ENCODE measurements at regions not wholly inside any gene's neighbourhood (a gene's known extent, or its start where the extent isn't known, plus 50 kb on each side); places are given as distances from the start of the nearest gene placed in this dataset.

GRCh38 chr14:85093631-85094330 lies 436.2 kb upstream of the FLRT2 start:
- Histone ChIP-seq H2AFZ (ENCODE audit: low read length) (no peak overlapping the region), H3K79me2 (ENCODE audit: insufficient read depth, low read length) (no peaks in the 10 kb centered on the region), H3K9ac (ENCODE audit: low read length) (no peak overlapping the region), H3K27ac (ENCODE audit: low read depth, low read length, poor library complexity, severe bottlenecking) (no peak overlapping the region), H3F3A (ENCODE audit: insufficient read depth, low read length) (no peaks in the 10 kb centered on the region), H4K20me1 (ENCODE audit: insufficient read depth, low read length) (no peaks in the 10 kb centered on the region), H3K4me1 (ENCODE audit: insufficient read depth, low read length, severe bottlenecking) (no peaks in the 10 kb centered on the region), H3K9me2 (ENCODE audit: low read depth, low read length) (no peaks in the 10 kb centered on the region), H3K4me3 (ENCODE audit: low read depth, low read length, poor library complexity, severe bottlenecking) (no peak overlapping the region), H3K4me2 (ENCODE audit: low read length) (no peak overlapping the region), H3K36me3 (ENCODE audit: insufficient read depth, low read length) (no peaks in the 10 kb centered on the region), H3K9me3 (ENCODE audit: low read length) (no peaks in the 10 kb centered on the region), H3K27me3 (ENCODE audit: insufficient read depth, low read length) (no peaks in the 10 kb centered on the region)
- TF ChIP-seq EZH2 (IDR thresholded peaks at IDR 0.05; ENCODE audit: borderline replicate concordance, low read length): no peak
- TF ChIP-seq, protein P1, sequence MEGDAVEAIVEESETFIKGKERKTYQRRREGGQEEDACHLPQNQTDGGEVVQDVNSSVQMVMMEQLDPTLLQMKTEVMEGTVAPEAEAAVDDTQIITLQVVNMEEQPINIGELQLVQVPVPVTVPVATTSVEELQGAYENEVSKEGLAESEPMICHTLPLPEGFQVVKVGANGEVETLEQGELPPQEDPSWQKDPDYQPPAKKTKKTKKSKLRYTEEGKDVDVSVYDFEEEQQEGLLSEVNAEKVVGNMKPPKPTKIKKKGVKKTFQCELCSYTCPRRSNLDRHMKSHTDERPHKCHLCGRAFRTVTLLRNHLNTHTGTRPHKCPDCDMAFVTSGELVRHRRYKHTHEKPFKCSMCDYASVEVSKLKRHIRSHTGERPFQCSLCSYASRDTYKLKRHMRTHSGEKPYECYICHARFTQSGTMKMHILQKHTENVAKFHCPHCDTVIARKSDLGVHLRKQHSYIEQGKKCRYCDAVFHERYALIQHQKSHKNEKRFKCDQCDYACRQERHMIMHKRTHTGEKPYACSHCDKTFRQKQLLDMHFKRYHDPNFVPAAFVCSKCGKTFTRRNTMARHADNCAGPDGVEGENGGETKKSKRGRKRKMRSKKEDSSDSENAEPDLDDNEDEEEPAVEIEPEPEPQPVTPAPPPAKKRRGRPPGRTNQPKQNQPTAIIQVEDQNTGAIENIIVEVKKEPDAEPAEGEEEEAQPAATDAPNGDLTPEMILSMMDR (IDR thresholded peaks at IDR 0.05; ENCODE audit: low read length): no peak

- TF ChIP-seq EZH2 (IDR thresholded peaks at IDR 0.05; ENCODE audit: borderline replicate concordance, low read length): no peak
- TF ChIP-seq, protein P1 (IDR thresholded peaks at IDR 0.05; ENCODE audit: low read length): no peak
Observed at GRCh38 chr14:85102591-85102990, 427.4 kb upstream of the FLRT2 start.

GRCh38 chr14:85106506-85106905 lies 423.4 kb upstream of the FLRT2 start:
- no peaks in the 10 kb centered on the region for H3K79me2 ChIP-seq (ENCODE audit: insufficient read depth, low read length)
- no peaks in the 10 kb centered on the region for H3K9me2 ChIP-seq (ENCODE audit: low read depth, low read length)
- H3K4me2 ChIP-seq (ENCODE audit: low read length): no peak overlapping the region
- no peak overlapping the region for H2AFZ ChIP-seq (ENCODE audit: low read length)
- H3K27me3 ChIP-seq (ENCODE audit: insufficient read depth, low read length): no peaks in the 10 kb centered on the region
- H4K20me1 ChIP-seq (ENCODE audit: insufficient read depth, low read length): no peaks in the 10 kb centered on the region
- H3K9ac ChIP-seq (ENCODE audit: low read length): no peak overlapping the region
- no peak overlapping the region for H3K27ac ChIP-seq (ENCODE audit: low read depth, low read length, poor library complexity, severe bottlenecking)
- H3F3A ChIP-seq (ENCODE audit: insufficient read depth, low read length): no peaks in the 10 kb centered on the region
- H3K36me3 ChIP-seq (ENCODE audit: insufficient read depth, low read length): no peaks in the 10 kb centered on the region
- TF ChIP-seq EZH2 (IDR thresholded peaks at IDR 0.05; ENCODE audit: borderline replicate concordance, low read length): no peak
- TF ChIP-seq, protein P1 (IDR thresholded peaks at IDR 0.05; ENCODE audit: low read length): no peak
- no peak overlapping the region for H3K4me3 ChIP-seq (ENCODE audit: low read depth, low read length, poor library complexity, severe bottlenecking)
- no peaks in the 10 kb centered on the region for H3K9me3 ChIP-seq (ENCODE audit: low read length)
- H3K4me1 ChIP-seq (ENCODE audit: insufficient read depth, low read length, severe bottlenecking): no peaks in the 10 kb centered on the region

More at GRCh38 chr14:85102591-85102990, 427.4 kb upstream of the FLRT2 start:
- Histone ChIP-seq H3K4me1 (ENCODE audit: insufficient read depth, low read length, severe bottlenecking) (no peaks in the 10 kb centered on the region), H3K9ac (ENCODE audit: low read length) (no peak overlapping the region), H4K20me1 (ENCODE audit: insufficient read depth, low read length) (no peaks in the 10 kb centered on the region), H3K79me2 (ENCODE audit: insufficient read depth, low read length) (no peaks in the 10 kb centered on the region), H2AFZ (ENCODE audit: low read length) (no peak overlapping the region), H3K27ac (ENCODE audit: low read depth, low read length, poor library complexity, severe bottlenecking) (no peak overlapping the region), H3F3A (ENCODE audit: insufficient read depth, low read length) (no peaks in the 10 kb centered on the region), H3K27me3 (ENCODE audit: insufficient read depth, low read length) (no peaks in the 10 kb centered on the region), H3K4me2 (ENCODE audit: low read length) (no peak overlapping the region), H3K9me3 (ENCODE audit: low read length) (no peaks in the 10 kb centered on the region), H3K9me2 (ENCODE audit: low read depth, low read length) (no peaks in the 10 kb centered on the region), H3K36me3 (ENCODE audit: insufficient read depth, low read length) (no peaks in the 10 kb centered on the region), H3K4me3 (ENCODE audit: low read depth, low read length, poor library complexity, severe bottlenecking) (no peak overlapping the region)
